ENCODE measurements at regions not wholly inside any gene's neighbourhood (a gene's known extent, or its start where the extent isn't known, plus 50 kb on each side); places are given as distances from the start of the nearest gene placed in this dataset.

GRCh38 chr2:14930441-14930840 lies 297.9 kb downstream of the LRATD1 start:
- no peak for TF ChIP-seq POLR2A (IDR thresholded peaks at IDR 0.05; ENCODE audit: low read depth, low read length)
- TF ChIP-seq POLR2AphosphoS5 (IDR thresholded peaks at IDR 0.05; ENCODE audit: low read depth, low read length) = no peak

Measured in GM12892 (cell line).